ENCODE measurements at regions not wholly inside any gene's neighbourhood (a gene's known extent, or its start where the extent isn't known, plus 50 kb on each side); places are given as distances from the start of the nearest gene placed in this dataset.

DNA sequence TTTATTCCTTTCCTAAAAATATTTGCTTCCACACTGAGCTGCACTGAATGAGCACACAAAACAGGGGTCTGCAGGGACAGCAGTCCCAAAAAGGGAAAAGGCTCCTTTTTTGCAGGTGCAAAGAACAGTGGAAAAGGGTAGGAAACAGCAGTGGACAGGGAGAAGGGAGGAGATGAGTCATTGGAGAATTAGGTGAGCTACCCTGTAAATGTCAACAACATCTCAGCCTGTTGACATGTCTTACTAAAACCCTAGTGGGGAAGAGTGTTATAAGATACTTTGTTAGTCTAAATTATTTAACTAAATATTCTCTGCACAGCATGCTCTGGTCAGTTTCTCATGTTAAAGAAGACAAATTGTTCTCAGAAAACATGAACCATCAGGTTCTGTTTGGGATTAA lies 151.5 kb upstream of the FBXL4 start:
- Histone ChIP-seq H4K5ac (ENCODE audit: insufficient read length, low read depth, low read length) (no peak overlapping the region), H3K14ac (ENCODE audit: insufficient read depth, low read length) (no peak overlapping the region), H3K18ac (ENCODE audit: insufficient read length, low read depth, low read length) (no peak overlapping the region), H2BK20ac (ENCODE audit: low read depth, low read length, poor library complexity, severe bottlenecking) (no peak overlapping the region), H3K79me2 (ENCODE audit: insufficient read depth, low read length) (no peaks in the 10 kb centered on the region), H3K4ac (ENCODE audit: low read depth, low read length) (no peak overlapping the region), H3T11ph (ENCODE audit: low read length) (no peak overlapping the region), H2BK120ac (ENCODE audit: low read depth, low read length, poor library complexity, severe bottlenecking) (no peak overlapping the region), H2BK12ac (ENCODE audit: insufficient read length, low read depth, low read length) (no peak overlapping the region), H3K23ac (ENCODE audit: insufficient read length, low read depth, low read length) (no peak overlapping the region), H4K91ac (ENCODE audit: insufficient read length, low read depth, low read length) (no peak overlapping the region), H2BK5ac (ENCODE audit: insufficient read length, low read length) (no peak overlapping the region), H3K27ac (ENCODE audit: insufficient read length, low read depth, low read length) (no peak overlapping the region), H3K4me2 (ENCODE audit: insufficient read depth, insufficient read length, low read length) (no peak overlapping the region), H2AFZ (ENCODE audit: low read length) (no peak overlapping the region), H4K20me1 (ENCODE audit: control insufficient read depth, insufficient read depth, insufficient read length) (no peaks in the 10 kb centered on the region), H4K8ac (replicated peaks; ENCODE audit: insufficient read length, low read depth, low read length) (no peak overlapping the region), H3K56ac (ENCODE audit: insufficient read length, low read depth, low read length) (no peak overlapping the region), H3K79me1 (ENCODE audit: insufficient read depth, low read depth, low read length, poor library complexity, severe bottlenecking) (no peaks in the 10 kb centered on the region), H3K27me3 (ENCODE audit: insufficient read depth, low read length) (no peaks in the 10 kb centered on the region), H3K4me1 (ENCODE audit: insufficient read depth, low read length) (no peaks in the 10 kb centered on the region), H2BK15ac (ENCODE audit: low read depth, low read length) (no peak overlapping the region), H3K9me3 (ENCODE audit: control insufficient read depth, low read depth, low read length) (no peaks in the 10 kb centered on the region), H3K23me2 (ENCODE audit: insufficient read length, low read depth, low read length, poor library complexity, severe bottlenecking) (no peaks in the 10 kb centered on the region), H3K9ac (ENCODE audit: extremely low read depth, insufficient read length, low read length) (no peak overlapping the region), H2AK5ac (ENCODE audit: insufficient read length, low read length) (no peak overlapping the region)
- no peaks in the 10 kb centered on the region for H3K36me3 Mint-ChIP-seq (ENCODE audit: insufficient read depth in 1 of 3, low read depth in 3 of 3)
- no peak for DNase-seq
- TF ChIP-seq, protein P1, sequence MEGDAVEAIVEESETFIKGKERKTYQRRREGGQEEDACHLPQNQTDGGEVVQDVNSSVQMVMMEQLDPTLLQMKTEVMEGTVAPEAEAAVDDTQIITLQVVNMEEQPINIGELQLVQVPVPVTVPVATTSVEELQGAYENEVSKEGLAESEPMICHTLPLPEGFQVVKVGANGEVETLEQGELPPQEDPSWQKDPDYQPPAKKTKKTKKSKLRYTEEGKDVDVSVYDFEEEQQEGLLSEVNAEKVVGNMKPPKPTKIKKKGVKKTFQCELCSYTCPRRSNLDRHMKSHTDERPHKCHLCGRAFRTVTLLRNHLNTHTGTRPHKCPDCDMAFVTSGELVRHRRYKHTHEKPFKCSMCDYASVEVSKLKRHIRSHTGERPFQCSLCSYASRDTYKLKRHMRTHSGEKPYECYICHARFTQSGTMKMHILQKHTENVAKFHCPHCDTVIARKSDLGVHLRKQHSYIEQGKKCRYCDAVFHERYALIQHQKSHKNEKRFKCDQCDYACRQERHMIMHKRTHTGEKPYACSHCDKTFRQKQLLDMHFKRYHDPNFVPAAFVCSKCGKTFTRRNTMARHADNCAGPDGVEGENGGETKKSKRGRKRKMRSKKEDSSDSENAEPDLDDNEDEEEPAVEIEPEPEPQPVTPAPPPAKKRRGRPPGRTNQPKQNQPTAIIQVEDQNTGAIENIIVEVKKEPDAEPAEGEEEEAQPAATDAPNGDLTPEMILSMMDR (conservative IDR thresholded peaks at IDR 0.05), result no peak
- H3K4me1 Mint-ChIP-seq, result peaks cover 5% of the 10 kb centered on the region in 2 experiments
- H3K27ac Mint-ChIP-seq, result no peak overlapping the region
- peaks cover 6% of the 10 kb centered on the region for H3K27me3 Mint-ChIP-seq (ENCODE audit: low read depth)
- H3K9me3 Mint-ChIP-seq, result no peaks in the 10 kb centered on the region
- H3K4me3 Mint-ChIP-seq, result no peak overlapping the region
